ENCODE measurements at regions not wholly inside any gene's neighbourhood (a gene's known extent, or its start where the extent isn't known, plus 50 kb on each side); places are given as distances from the start of the nearest gene placed in this dataset.
"Not testable (repeated sequence)": the region's sequence is repeated elsewhere in the genome, so short reads cannot be mapped to it uniquely, and the experiment has no call there.

- no peaks in the 10 kb centered on the region for H3K9me3 ChIP-seq
- no peaks in the 10 kb centered on the region for H3K36me3 ChIP-seq
- H3K4me1 ChIP-seq = no peaks in the 10 kb centered on the region
- DNase-seq = no peak
- H3K4me3 ChIP-seq (ENCODE audit: low read depth, low read length) = peak overlapping the region; percentile 50
- TF ChIP-seq CTCF (IDR thresholded peaks at IDR 0.05; ENCODE audit: low read depth, low read length) = no peak
- H3K27me3 ChIP-seq = no peaks in the 10 kb centered on the region
These were observed 94.1 kb downstream of the PPIAL4G start for GRCh38 chr1:148389027-148389339.

GRCh38 chr1:148388260-148389026 lies 94.7 kb downstream of the PPIAL4G start:
- Histone ChIP-seq H3K36me3 (no peaks in the 10 kb centered on the region), H3K4me3 (ENCODE audit: low read depth, low read length) (peak overlapping the region; percentile 50), H3K4me1 (no peaks in the 10 kb centered on the region), H3K9me3 (no peaks in the 10 kb centered on the region), H3K27me3 (no peaks in the 10 kb centered on the region)
- no peak for TF ChIP-seq CTCF (IDR thresholded peaks at IDR 0.05; ENCODE audit: low read depth, low read length)
- DNase-seq = peak; percentile 90

- peak overlapping the region; percentile 50; the same call in 1 of the 2 replicates for H3K4me3 ChIP-seq (ENCODE audit: low read depth, low read length)
- H3K36me3 ChIP-seq = not testable (repeated sequence)
These were observed 95.2 kb downstream of the PPIAL4G start for GRCh38 chr1:148387949-148388259.

GRCh38 chr1:148387122-148387948 lies 95.8 kb downstream of the PPIAL4G start:
- DNase-seq; H3K9me3 ChIP-seq; H3K4me3 ChIP-seq (ENCODE audit: low read depth, low read length); H3K4me1 ChIP-seq; H3K27me3 ChIP-seq; H3K36me3 ChIP-seq: not testable (repeated sequence)

More at GRCh38 chr1:148387949-148388259, 95.2 kb downstream of the PPIAL4G start:
- H3K27me3 ChIP-seq, H3K9me3 ChIP-seq, H3K4me1 ChIP-seq, DNase-seq: not testable (repeated sequence)

- no peaks in the 10 kb centered on the region for H3K4me1 ChIP-seq
- no peak for TF ChIP-seq CTCF (IDR thresholded peaks at IDR 0.05; ENCODE audit: low read depth, low read length)
- H3K9me3 ChIP-seq = no peaks in the 10 kb centered on the region
- H3K36me3 ChIP-seq = no peaks in the 10 kb centered on the region
- H3K27me3 ChIP-seq = no peaks in the 10 kb centered on the region
- H3K4me3 ChIP-seq (ENCODE audit: low read depth, low read length) = no peak overlapping the region
- DNase-seq = no peak
These were observed 96.5 kb downstream of the PPIAL4G start for GRCh38 chr1:148386617-148387016.

GRCh38 chr1:148386031-148386398 lies 97.1 kb downstream of the PPIAL4G start:
- H3K36me3 ChIP-seq; H3K4me3 ChIP-seq (ENCODE audit: low read depth, low read length); H3K9me3 ChIP-seq; DNase-seq; H3K4me1 ChIP-seq; H3K27me3 ChIP-seq: not testable (repeated sequence)

GRCh38 chr1:148385371-148386030 lies 97.6 kb downstream of the PPIAL4G start:
- no peak for DNase-seq
- H3K9me3 ChIP-seq = no peaks in the 10 kb centered on the region
- TF ChIP-seq CTCF (IDR thresholded peaks at IDR 0.05; ENCODE audit: low read depth, low read length) = no peak
- no peaks in the 10 kb centered on the region for H3K36me3 ChIP-seq
- no peak overlapping the region for H3K4me3 ChIP-seq (ENCODE audit: low read depth, low read length)
- no peaks in the 10 kb centered on the region for H3K4me1 ChIP-seq
- no peaks in the 10 kb centered on the region for H3K27me3 ChIP-seq

Measured in BE2C (cell line).